A549 (cell line): ENCODE measurements at regions not wholly inside any gene's neighbourhood (a gene's known extent, or its start where the extent isn't known, plus 50 kb on each side); places are given as distances from the start of the nearest gene placed in this dataset.

ENCODE experiments used
- ATAC-seq, 2 experiments: fragments of 200-7000 bp in 1 of 2; fragments of >200 bp in 1 of 2; cut with Nextera tagmentation in 1 of 2; cut with Tn5 transposase in 1 of 2; 3 replicates each; pipeline versions ENCODE4 v1.8.0 to v1.9.1; 2018 to 2020; ENCODE audit warnings: mild to moderate bottlenecking in 1 of 2, moderate library complexity in 1 of 2
- CTCF ChIA-PET: fragments of 300-600 bp; sonication (Branson Sonifier 250); formaldehyde crosslinking; extraction: SDS; loops from one replicate; lab custom pipeline; 2021; ENCODE audit warnings: antibody characterized with exemption, inconsistent platforms; lab: Yijun Ruan, JAX
- POLR2A ChIA-PET: fragments of 350-600 bp; formaldehyde crosslinking; extraction: SDS; loops from one replicate; lab custom pipeline; 2021; ENCODE audit warnings: antibody characterized with exemption, inconsistent platforms; lab: Yijun Ruan, JAX
- DNase-seq, 2 experiments: peaks; one replicate each; pipeline versions ENCODE4 v3.0.0 to v3.0.0-alpha.2; 2011 to 2016; ENCODE audit warnings: low read depth in 1 of 2, low spot score in 1 of 2
- FAIRE-seq: peaks from 2 replicates; lab custom pipeline; 2011; peaks lifted over from hg19 to GRCh38; lab: Jason Lieb, UNC
- H3K27ac ChIP-seq, 2 experiments: fragments of >200 bp; sonication (Bioruptor Twin); formaldehyde crosslinking; 3 replicates each; pipeline ENCODE4 v1.5.1; 2016 to 2017
- H3K4me1 ChIP-seq: fragments of >200 bp; sonication (Bioruptor Twin); formaldehyde crosslinking; 3 replicates; pipeline ENCODE4 v1.6.1; 2016
- H3K4me2 ChIP-seq: fragments of >200 bp; sonication (Bioruptor Twin); formaldehyde crosslinking; 3 replicates; pipeline ENCODE4 v1.6.1; 2016
- H3K4me3 ChIP-seq: fragments of >200 bp; sonication (Bioruptor Twin); formaldehyde crosslinking; 3 replicates; pipeline ENCODE4 v1.5.1; 2016
- H3K9me3 ChIP-seq: fragments of >200 bp; sonication (Bioruptor Twin); formaldehyde crosslinking; 3 replicates; pipeline ENCODE4 v1.6.1; 2016
- ATOH8 ChIP-seq: fragments of 250-450 bp; sonication (Bioruptor Pico); IDR thresholded peaks from 2 replicates; pipeline ENCODE4 v1.5.0; 2020; ENCODE audit warnings: low read depth, mild to moderate bottlenecking, moderate library complexity
- CBX2 ChIP-seq: fragments of 200-600 bp; sonication (generic); IDR thresholded peaks from 2 replicates; pipeline ENCODE4 v1.6.1; 2016; ENCODE audit warnings: low read depth, mild to moderate bottlenecking, borderline replicate concordance
- CBX8 ChIP-seq: fragments of 200-600 bp; sonication (generic); IDR thresholded peaks from 2 replicates; pipeline ENCODE4 v1.6.1; 2016
- CHD2 ChIP-seq: fragments of 150-350 bp; IDR thresholded peaks from 2 replicates; pipeline ENCODE4 v1.6.1; 2014; ENCODE audit warnings: low read length; ENCODE audit not compliant: partially characterized antibody
- CHD4 ChIP-seq: fragments of 200-600 bp; sonication (generic); IDR thresholded peaks from 2 replicates; pipeline ENCODE4 v1.6.1; 2016; ENCODE audit warnings: antibody characterized with exemption, mild to moderate bottlenecking, borderline replicate concordance
- ELK1 ChIP-seq: fragments of 150-350 bp; IDR thresholded peaks from 2 replicates; pipeline ENCODE4 v1.6.1; 2014; ENCODE audit warnings: low read depth, mild to moderate bottlenecking, low read length
- FOSL2 ChIP-seq, 2 experiments: fragments of 450-650 bp in 1 of 2; fragments of >200 bp in 1 of 2; sonication (Bioruptor Twin) in 1 of 2; formaldehyde crosslinking; IDR thresholded peaks; 2 replicates each; pipeline versions ENCODE4 v1.5.0 to v1.6.1; 2016 to 2020; ENCODE audit warnings: mild to moderate bottlenecking in 1 of 2, moderate library complexity in 1 of 2
- GATA3 ChIP-seq: IDR thresholded peaks from 2 replicates; pipeline ENCODE4 v1.6.1; 2012; ENCODE audit warnings: borderline replicate concordance
- HES2 ChIP-seq: fragments of >200 bp; sonication (Bioruptor Twin); formaldehyde crosslinking; IDR thresholded peaks from 2 replicates; pipeline ENCODE4 v1.6.1; 2016
- HOXA7 ChIP-seq: fragments of 250-450 bp; sonication (Bioruptor Pico); IDR thresholded peaks from 2 replicates; pipeline ENCODE4 v1.5.0; 2020; ENCODE audit warnings: mild to moderate bottlenecking, moderate library complexity
- HOXB13 ChIP-seq: fragments of 250-450 bp; sonication (Bioruptor Pico); IDR thresholded peaks from 2 replicates; pipeline ENCODE4 v1.5.0; 2020; ENCODE audit warnings: low read depth, mild to moderate bottlenecking, moderate library complexity
- HOXB5 ChIP-seq: fragments of 250-450 bp; sonication (Bioruptor Pico); IDR thresholded peaks from 2 replicates; pipeline ENCODE4 v1.5.0; 2020; ENCODE audit warnings: mild to moderate bottlenecking, moderate library complexity
- JUNB ChIP-seq: fragments of >200 bp; sonication (Bioruptor Twin); formaldehyde crosslinking; IDR thresholded peaks from 2 replicates; pipeline ENCODE4 v1.6.1; 2016
- KDM5A ChIP-seq: fragments of 200-600 bp; sonication (generic); IDR thresholded peaks from 2 replicates; pipeline ENCODE4 v1.6.1; 2016; ENCODE audit warnings: antibody characterized with exemption, mild to moderate bottlenecking
- MYC ChIP-seq: IDR thresholded peaks from 2 replicates; pipeline ENCODE4 v1.6.1; 2012; ENCODE audit warnings: mild to moderate bottlenecking, inconsistent platforms, low read length, improper control_type of control experiment, borderline replicate concordance
- NFE2L2 ChIP-seq: fragments of 150-350 bp; conservative IDR thresholded peaks from 2 replicates; pipeline ENCODE4 v1.6.1; 2014; ENCODE audit warnings: low read length
- NPAS2 ChIP-seq: fragments of 250-450 bp; sonication (Bioruptor Pico); IDR thresholded peaks from 2 replicates; pipeline ENCODE4 v1.8.0; 2022; ENCODE audit warnings: mild to moderate bottlenecking, moderate library complexity, borderline replicate concordance
- NR3C1 ChIP-seq: fragments of >200 bp; sonication (Bioruptor Twin); formaldehyde crosslinking; IDR thresholded peaks from 3 replicates; pipeline ENCODE4 v1.6.1; 2017
- RARB ChIP-seq: fragments of 250-450 bp; sonication (Bioruptor Pico); IDR thresholded peaks from 2 replicates; pipeline ENCODE4 v1.8.0; 2021; ENCODE audit warnings: mild to moderate bottlenecking, moderate library complexity
- RNF2 ChIP-seq: fragments of 200-600 bp; sonication (generic); IDR thresholded peaks from 2 replicates; pipeline ENCODE4 v1.6.1; 2016; ENCODE audit warnings: low read depth, mild to moderate bottlenecking, antibody characterized with exemption, moderate library complexity, borderline replicate concordance
- SREBF2 ChIP-seq: fragments of 450-650 bp; IDR thresholded peaks from 2 replicates; pipeline ENCODE4 v1.6.1; 2014; ENCODE audit warnings: mild to moderate bottlenecking, moderate library complexity
- TFCP2L1 ChIP-seq: fragments of 250-450 bp; sonication (Bioruptor Pico); IDR thresholded peaks from 2 replicates; pipeline ENCODE4 v1.5.0; 2021; ENCODE audit warnings: mild to moderate bottlenecking
- ZC3H11A ChIP-seq: fragments of 450-650 bp; IDR thresholded peaks from 2 replicates; pipeline ENCODE4 v1.6.1; 2014; ENCODE audit warnings: antibody characterized with exemption, mild to moderate bottlenecking
- ZSCAN20 ChIP-seq: fragments of 250-450 bp; sonication (Bioruptor Pico); IDR thresholded peaks from 2 replicates; pipeline ENCODE4 v1.8.0; 2022; ENCODE audit warnings: mild to moderate bottlenecking, moderate library complexity
- WGBS: methylation state at CpG from one replicate; pipeline ENCODE4 v1.1.6; 2017; ENCODE audit errors: missing lambda C conversion rate; 5-methylcytosine and 5-hydroxymethylcytosine counted together
- TF ChIP-seq, protein P1 (sequence below): fragments of 450-650 bp; IDR thresholded peaks from 2 replicates; pipeline ENCODE4 v1.6.1; 2014; ENCODE audit warnings: antibody characterized with exemption
- TF ChIP-seq, protein P2 (sequence below): IDR thresholded peaks from 2 replicates; pipeline ENCODE4 v1.6.1; 2012

DNA sequence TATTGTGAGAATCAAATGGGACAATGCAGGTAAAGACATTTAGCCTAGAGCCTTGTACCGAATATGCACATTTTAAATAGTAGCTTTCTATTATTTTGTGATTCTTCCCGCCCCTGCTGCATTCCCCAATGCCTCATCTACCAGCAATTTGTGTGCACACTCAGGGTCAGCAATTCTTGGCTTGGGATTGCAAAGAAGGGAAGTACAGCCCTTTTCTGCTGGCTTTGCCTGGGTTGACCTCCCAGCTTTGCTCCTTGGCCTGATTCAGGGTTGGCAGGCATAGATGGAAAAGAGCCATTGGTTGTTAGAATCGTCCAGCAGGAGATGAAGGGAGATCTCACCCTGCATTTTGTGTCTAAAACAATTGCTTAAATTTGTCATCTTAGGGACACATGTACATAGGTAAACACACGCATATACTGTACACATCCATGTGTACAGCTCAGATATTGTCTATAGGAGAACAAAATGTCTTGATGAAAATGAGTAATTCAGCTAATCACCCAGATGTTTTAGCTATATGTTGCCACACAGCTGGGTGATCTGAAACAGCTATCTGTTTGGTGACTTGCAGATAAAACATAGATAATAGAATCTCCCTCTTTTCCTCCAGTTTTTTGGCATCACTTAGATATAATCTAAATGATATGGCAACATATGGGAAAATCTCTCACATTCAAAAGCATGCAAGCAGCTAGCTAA is 340.9 kb upstream of the TBL1XR1 start:
- WGBS = 63% methylated on average over 4 of the region's 4 CpGs
- DNase-seq = no peak
- no peak for ATAC-seq
- Histone ChIP-seq H3K27ac (no peak overlapping the region), H3K4me1 (no peaks in the 10 kb centered on the region), H3K4me2 (no peak overlapping the region), H3K4me3 (no peak overlapping the region), H3K9me3 (no peaks in the 10 kb centered on the region)
- no peak for TF ChIP-seq HOXB13 (CRISPR knock-in tag)
- ChIA-PET CTCF (interaction anchor here (0.6 kb wide), 1 partner anchor 41 kb away, joined by 5 read pairs; no protein-coding TSS in a partner anchor), POLR2A (interaction anchor here (0.5 kb wide), 1 partner anchor 346 kb away, joined by 3 read pairs; no protein-coding TSS in a partner anchor)
- FAIRE-seq = no peak

DNA sequence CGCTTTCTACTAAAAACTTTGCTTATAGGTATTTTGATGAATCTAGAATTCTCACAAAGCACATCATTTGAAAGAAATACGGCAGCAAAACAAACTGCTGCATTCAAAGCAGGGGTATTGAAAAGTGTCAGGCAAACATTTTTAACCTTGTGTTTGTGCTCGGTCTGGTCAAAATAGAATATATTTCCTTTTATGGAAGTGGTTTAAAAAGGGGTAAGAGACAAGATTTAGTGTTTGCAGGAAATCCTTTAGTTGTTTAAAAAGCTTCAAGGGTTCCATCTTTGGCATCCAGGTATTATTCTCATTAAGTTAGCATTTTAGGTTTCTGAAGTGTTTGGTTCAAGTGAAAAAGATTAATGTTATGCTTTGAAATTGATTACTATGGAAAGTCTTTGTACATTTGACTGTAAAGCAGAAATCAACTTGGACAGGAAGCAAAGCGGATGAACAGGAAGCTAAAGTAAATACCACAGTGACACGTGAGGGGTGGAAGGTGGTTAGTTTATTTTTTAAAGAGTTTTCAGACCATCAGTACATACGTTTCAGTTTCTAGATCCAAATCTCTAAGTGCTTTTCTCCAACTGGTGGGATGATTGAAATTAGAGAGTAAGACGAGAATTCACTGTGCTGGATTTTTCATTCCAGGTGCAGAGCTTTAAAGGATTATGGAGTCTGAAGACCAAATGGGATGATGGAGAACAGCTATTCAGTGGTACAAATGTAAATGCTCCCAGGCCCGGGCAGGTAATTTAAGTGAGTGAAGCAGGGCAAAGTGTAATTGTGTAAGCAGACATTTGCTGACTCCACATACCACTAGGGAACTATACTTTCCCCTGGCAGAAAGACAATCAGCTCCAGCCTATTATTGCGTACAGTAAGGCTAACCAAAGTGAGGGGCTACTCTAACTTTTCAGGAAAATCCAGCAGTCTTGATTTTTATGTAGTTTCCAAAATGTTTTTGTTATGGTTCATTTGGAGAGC is 341.8 kb upstream of the TBL1XR1 start:
- ChIA-PET CTCF (interaction anchor here (0.6 kb wide), 1 partner anchor 40 kb away, joined by 5 read pairs; no protein-coding TSS in a partner anchor), POLR2A (interaction anchor here (0.5 kb wide), 1 partner anchor 347 kb away, joined by 3 read pairs; no protein-coding TSS in a partner anchor)
- no peak for TF ChIP-seq CBX8
- no peak for TF ChIP-seq CBX2
- no peak for TF ChIP-seq TFCP2L1 (CRISPR knock-in tag)
- no peak for TF ChIP-seq HOXB5 (CRISPR knock-in tag)
- TF ChIP-seq FOSL2 (IDR thresholded peaks at IDR 0.05) = no peak
- no peak for TF ChIP-seq FOSL2 (CRISPR knock-in tag; IDR thresholded peaks at IDR 0.05)
- TF ChIP-seq NFE2L2 = no peak
- no peak for TF ChIP-seq ZC3H11A
- TF ChIP-seq, protein P1, sequence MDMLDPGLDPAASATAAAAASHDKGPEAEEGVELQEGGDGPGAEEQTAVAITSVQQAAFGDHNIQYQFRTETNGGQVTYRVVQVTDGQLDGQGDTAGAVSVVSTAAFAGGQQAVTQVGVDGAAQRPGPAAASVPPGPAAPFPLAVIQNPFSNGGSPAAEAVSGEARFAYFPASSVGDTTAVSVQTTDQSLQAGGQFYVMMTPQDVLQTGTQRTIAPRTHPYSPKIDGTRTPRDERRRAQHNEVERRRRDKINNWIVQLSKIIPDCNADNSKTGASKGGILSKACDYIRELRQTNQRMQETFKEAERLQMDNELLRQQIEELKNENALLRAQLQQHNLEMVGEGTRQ = no peak
- TF ChIP-seq HOXB13 (CRISPR knock-in tag) = no peak
- TF ChIP-seq, protein P2, sequence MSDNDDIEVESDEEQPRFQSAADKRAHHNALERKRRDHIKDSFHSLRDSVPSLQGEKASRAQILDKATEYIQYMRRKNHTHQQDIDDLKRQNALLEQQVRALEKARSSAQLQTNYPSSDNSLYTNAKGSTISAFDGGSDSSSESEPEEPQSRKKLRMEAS = no peak
- no peak for TF ChIP-seq RARB (CRISPR knock-in tag)
- TF ChIP-seq NR3C1 = no peak
- no peak for TF ChIP-seq HOXA7 (CRISPR knock-in tag)
- no peak for TF ChIP-seq MYC
- TF ChIP-seq CHD2 = no peak
- no peak for TF ChIP-seq CHD4
- TF ChIP-seq KDM5A = no peak
- TF ChIP-seq GATA3 = no peak
- no peaks in the 10 kb centered on the region for H3K4me1 ChIP-seq
- ATAC-seq = no peak
- no peaks in the 10 kb centered on the region for H3K9me3 ChIP-seq
- no peak overlapping the region for H3K27ac ChIP-seq
- no peak overlapping the region for H3K4me2 ChIP-seq
- no peak for DNase-seq
- no peak overlapping the region for H3K4me3 ChIP-seq
- WGBS = 78% methylated on average over 9 of the region's 9 CpGs
- FAIRE-seq = no peak

GRCh38 chr3:177541541-177541940 is 344.3 kb upstream of the TBL1XR1 start:
- H3K4me3 ChIP-seq = no peak overlapping the region
- 75% methylated on average over 4 of the region's 4 CpGs for WGBS
- ChIA-PET POLR2A (no interaction called here), CTCF (no interaction called here)
- DNase-seq (no peak), FAIRE-seq (no peak), ATAC-seq (no peak)
- TF ChIP-seq JUNB = no peak
- no peak for TF ChIP-seq NPAS2 (CRISPR knock-in tag)
- TF ChIP-seq SREBF2 = no peak
- no peak for TF ChIP-seq NFE2L2
- TF ChIP-seq RNF2 = no peak
- no peak for TF ChIP-seq CBX8
- no peak for TF ChIP-seq CHD4
- no peak for TF ChIP-seq HES2
- TF ChIP-seq ATOH8 (CRISPR knock-in tag) = no peak
- no peak for TF ChIP-seq ELK1
- no peak for TF ChIP-seq ZSCAN20 (CRISPR knock-in tag)
- H3K27ac ChIP-seq = no peak overlapping the region
- H3K4me2 ChIP-seq = no peak overlapping the region
- H3K4me1 ChIP-seq = no peaks in the 10 kb centered on the region
- no peaks in the 10 kb centered on the region for H3K9me3 ChIP-seq
